Activated T-helper 9 cell treated with anti-CD3 and anti-CD28 coated beads, Interleukin-2, amount 50 U/mL, for 16 hours (primary cell): ENCODE measurements at regions not wholly inside any gene's neighbourhood (a gene's known extent, or its start where the extent isn't known, plus 50 kb on each side); places are given as distances from the start of the nearest gene placed in this dataset.

Source experiments
- DNase-seq: peaks from one replicate; pipeline ENCODE4 v3.0.0-alpha.2; 2020; ENCODE audit warnings: low read depth

DNA sequence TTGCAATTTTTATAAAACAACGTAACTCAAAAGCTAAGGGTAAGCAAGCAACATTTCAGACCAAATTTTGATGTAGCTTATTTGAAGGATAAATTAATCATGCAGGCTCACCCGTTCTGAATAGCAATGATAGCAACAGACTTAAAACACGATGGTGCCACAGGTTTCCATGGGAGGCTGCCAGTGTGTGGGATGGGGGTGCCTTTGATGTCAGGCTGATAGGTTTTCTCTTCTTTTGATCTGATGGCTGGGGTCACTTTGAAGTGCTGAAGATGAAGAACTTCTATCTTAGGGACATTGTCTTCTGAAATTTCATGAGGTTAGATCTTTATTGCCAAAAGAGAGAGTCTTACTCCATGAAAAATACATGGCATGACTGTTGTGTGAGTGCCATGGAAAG lies 206.8 kb downstream of the LPIN1 start:
- DNase-seq, result no peak

DNA sequence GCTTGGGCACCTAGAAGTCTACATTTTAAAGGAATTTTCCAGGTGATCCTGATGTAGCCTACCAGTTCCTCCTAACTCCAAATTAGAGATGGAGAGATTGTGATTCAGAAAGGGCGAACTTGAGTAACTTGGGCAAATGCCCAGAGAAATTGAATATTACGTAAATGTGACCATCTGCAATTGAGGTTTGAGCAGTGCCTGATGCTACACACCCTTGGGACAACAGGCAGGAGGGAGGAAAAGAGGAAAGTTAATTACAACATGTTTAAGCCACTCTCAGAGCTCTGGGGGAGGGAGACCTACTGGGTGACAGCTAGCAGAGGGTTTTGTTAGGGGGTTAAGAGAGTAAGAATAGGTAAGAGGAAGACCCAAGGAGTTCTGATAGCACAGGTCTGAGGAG lies 208.9 kb downstream of the LPIN1 start:
- no peak for DNase-seq

DNA sequence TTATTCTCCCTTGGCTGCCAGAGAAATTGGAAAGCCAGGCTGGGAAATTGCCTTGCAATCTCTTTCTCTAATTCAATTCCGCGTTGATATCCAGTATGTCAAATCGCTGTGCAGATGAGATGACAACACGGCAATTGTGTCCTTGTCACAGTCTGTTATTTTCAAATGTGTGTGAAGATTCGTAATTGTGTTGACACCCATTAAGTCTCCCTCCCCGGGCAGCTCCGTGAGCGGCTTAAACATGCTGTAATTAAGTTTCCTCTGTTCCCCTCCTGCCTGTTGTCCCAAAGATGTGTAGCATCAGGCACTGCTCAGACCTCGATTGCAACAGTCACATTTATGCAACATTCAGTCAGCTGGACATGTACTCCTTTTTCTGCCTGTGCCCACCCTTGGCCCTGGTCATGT lies 209.5 kb downstream of the LPIN1 start:
- no peak for DNase-seq

DNA sequence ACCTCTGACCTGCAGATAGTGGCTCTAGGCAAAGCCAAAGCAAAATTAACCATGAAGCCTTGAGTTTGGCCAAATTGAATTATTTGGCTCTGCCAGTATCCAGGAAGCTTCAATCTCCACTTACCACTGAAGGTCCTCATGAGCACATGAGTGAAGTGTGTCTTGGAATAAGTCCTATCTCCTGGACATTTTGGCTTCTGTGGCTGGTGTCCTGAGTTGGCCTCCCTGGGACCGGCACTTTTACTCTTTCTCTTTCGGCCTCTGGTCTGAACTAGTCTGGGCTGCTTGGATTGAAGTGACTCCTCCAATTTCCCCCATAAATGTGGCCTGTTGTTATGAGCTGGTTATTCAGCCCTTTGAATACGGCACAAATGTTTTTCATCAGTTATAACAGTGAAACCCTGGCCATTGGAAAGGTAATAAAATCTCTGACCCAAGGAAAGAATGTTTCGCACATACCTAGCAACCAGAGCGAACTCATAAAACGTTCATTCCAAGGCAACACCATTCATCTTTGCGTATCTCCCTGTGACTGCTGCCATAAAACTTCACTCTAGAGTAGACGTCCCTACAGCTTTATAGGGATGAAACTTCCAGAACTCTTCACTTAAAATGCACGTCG lies 216.4 kb downstream of the LPIN1 start:
- DNase-seq, result no peak

DNA sequence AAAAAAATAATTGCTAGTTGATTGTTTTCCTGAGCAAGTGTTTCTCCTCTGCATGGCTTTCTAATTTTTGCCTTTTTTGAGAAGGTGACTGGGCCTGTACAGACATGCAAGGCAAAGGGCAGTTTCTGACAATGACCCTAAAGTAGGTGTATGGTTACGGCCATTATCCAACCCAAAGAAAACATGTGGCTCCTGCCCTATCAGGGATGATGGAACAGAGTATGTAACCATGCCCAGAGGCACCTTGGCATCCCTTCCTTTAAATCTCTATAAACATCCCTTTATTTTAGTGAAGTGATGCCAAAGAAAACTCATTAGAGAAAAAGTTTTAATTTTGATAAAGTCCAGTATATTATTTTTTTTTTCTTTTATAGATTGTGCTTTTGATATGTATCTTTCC lies 217.5 kb downstream of the LPIN1 start:
- no peak for DNase-seq

DNA sequence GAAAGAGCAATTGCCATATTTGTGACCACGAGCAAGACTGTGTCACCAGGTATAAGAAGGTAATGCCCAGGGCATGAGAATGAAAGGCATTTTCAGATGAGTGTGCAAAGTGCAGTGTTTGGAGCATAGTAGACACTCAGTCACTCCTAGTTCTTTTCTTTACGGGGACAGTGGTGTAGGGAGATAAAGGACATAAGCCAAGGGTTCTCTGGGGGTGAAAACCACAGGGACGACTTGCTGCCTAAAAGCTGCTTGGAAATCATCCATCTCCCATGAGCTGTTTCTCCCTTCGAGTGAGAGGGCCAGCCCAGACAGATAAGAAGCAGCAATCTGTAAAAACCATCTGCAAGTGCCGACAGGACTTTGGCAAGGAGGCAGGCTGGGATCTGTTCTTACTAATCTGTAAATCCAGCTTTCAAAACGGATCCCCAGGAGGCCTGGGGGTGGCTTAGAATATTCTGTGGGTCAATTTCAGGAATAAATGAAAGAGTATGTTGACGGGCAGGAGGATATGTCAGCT lies 221.6 kb downstream of the LPIN1 start:
- DNase-seq, result no peak

DNA sequence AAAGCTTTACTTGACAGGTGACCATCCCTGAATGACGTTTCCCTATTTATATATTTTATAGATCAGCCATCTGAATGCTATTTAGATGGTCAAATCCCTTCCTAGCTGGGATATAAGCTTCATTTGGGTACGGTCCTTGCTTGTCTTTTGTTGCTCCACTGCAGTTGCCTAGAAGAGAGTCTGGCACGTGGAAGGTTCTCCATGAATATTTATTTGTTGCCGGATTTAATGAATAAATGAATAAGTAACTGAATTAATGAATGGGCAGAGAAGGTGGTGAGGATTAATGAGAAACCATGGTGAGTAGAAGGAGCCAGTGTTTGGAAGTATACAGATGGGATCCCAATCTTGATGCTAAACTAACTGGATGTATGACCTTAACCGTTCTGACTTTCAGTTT lies 222.1 kb downstream of the LPIN1 start:
- no peak for DNase-seq

DNA sequence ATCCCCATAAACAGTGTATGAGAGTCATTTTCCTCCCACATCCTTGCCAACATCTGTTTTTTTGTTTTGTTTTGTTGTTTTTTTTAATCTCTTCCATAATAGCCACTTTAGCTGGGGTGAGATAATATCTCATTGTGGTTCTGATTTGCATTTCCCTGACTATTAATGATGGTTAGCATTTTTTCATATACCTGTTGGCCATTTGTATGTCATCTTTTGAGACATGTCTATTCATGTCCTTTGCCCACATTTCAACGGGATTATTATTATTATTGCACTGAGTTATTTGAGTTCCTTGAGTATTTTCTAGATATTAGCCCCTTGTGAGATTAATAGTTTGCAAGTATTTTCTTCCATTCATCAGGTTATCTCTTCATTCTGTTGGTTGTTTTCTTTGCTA lies 223.3 kb downstream of the LPIN1 start:
- DNase-seq, result no peak

DNA sequence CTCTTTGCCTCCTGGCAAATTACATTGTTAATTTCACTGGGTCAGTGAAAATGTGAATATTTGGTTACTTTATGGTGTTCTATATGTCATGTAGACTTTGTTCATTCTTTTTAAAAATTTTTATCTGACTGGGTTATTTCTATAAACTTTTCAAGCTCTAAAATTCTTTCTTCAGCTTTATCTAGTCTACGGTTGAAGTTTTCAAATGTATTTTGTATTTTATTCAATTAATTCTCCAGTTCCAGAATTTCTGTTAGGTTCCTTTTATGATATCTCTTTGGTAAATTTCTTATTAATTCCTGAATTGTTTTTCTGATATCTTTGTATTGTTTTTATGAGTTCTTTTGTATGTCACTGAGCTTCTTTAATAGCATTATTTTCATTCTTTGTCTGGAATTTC lies 228.1 kb downstream of the LPIN1 start:
- no peak for DNase-seq

DNA sequence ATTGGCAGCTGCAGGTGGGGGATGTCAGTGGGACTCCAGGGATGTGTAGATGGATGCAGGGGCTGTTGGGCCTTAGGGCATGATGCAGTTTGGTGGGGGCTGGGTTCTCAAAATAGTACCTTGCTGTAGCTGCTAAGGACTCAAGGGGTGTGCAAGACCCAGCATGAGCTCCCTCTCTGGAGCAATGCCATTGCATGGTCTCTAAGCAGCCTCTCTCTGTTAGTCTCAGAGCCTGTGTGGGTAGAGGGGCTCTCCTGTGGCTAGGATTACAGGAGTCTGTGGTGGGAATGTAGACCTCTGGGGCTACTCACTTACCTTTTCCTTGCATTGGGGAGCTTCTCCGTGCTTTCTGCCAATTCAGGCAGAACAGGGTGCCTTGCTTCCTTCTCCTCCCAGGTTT lies 228.9 kb downstream of the LPIN1 start:
- DNase-seq, result no peak

DNA sequence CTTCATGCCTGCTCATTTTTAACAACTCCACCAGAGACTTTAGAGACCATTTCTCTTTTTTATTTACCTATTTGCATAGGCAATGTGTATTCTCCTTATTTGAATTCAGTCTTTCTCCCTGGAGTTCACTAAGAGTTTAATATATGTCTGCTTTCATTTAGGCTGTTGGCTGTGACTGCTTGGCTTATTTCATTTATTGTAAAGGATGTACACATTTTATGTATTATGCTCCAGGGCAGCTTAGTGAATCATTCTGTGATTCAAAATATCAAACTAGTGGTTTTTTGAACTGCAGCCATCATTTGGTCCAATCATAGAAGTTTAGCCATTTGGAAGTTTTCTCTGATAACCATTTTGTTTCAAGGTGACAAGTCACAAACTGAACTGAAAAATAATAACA lies 229.6 kb downstream of the LPIN1 start:
- DNase-seq, result no peak

DNA sequence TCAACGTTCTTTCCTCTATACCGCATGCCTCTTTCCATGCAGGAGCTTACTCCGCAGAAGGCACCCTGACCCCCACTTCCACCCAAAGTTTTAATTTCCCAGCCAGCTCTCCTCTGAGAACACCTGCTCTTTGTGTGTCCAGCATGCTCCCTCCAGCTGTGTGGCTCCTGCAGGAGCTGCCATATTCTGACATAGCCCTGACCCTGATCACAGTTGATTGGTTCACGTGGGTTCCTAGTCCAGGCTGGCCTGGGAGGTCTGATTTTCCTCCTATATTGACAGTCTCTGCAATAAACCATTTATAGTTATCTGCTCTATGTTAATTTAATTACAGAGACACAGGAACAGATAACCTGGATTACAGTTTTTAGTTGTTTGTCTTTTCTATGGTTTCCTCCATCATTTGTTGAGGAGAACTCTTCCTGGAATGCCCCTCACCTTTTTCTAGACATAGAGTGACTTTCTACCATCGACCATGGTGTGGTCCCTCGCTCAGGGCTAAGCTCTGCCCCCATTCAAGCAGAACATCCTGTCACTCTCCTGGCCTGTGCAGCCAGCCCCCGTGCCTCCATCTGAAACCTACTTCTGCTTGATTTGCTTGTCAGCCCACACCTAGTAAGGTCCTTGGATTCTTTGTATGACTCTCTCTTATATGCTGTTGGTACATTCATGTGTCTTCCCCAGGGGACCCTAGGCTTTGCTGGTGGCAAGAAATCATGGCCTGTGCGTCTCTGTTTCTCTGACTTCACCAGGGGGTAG lies 231.5 kb downstream of the LPIN1 start:
- no peak for DNase-seq

DNA sequence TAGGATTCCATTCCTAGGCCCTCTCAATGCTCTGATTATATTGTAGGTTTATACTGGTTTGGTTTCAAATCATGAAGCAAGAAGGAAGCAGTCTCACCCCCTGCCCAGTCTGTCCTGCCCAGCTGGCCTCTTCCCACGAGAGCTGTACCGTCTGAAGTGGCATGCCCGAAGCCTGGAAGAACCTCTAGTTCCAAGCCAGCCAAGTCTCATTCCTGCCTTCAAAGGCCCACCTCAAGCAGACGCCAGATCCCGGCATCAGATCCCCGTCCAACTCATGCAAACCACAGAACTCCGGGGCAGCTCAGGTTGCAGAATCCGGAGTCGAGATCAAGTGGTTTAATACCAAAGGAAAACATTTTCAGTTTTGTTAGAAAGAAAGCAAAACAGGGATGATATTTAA lies 234.4 kb downstream of the LPIN1 start:
- DNase-seq, result no peak

DNA sequence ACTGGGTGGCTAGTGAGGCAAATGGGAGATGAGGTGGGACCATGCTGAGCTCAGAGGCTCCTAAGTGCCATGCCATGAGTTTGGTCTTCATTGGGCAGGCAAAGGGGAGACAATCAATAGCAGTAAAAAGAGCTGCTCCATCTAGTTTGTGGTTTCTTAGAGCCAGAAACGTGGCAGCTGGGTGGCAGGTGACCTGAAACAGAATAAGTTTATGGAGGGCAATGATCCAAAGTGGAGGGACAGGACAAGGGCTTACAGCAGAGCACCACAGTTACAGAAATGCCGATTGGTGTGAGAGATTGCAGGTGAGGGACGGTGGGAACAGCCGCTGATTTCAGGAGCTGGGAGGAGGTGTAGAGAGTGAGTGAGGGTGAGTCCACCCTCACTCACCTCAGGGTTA lies 237.0 kb downstream of the LPIN1 start:
- no peak for DNase-seq

DNA sequence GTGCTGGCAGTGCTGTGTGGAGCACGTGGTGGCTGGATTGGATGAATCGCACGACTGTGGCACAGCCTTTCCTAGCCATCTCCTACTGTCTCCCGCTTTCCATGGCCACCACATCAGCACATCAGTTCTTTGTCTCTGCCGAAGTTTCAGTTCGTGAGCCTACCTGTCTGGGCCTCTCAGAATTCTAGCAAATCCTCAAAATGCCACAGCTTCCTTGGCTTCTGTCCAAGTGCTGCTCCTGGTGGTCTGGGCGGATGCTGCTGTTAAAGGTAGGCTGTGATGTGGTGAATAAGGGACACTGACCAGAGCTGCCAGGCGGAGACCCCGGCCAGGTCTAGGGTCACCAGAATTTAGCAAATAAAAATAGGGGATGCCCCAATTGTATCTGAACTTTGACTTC lies 237.4 kb downstream of the LPIN1 start:
- no peak for DNase-seq

DNA sequence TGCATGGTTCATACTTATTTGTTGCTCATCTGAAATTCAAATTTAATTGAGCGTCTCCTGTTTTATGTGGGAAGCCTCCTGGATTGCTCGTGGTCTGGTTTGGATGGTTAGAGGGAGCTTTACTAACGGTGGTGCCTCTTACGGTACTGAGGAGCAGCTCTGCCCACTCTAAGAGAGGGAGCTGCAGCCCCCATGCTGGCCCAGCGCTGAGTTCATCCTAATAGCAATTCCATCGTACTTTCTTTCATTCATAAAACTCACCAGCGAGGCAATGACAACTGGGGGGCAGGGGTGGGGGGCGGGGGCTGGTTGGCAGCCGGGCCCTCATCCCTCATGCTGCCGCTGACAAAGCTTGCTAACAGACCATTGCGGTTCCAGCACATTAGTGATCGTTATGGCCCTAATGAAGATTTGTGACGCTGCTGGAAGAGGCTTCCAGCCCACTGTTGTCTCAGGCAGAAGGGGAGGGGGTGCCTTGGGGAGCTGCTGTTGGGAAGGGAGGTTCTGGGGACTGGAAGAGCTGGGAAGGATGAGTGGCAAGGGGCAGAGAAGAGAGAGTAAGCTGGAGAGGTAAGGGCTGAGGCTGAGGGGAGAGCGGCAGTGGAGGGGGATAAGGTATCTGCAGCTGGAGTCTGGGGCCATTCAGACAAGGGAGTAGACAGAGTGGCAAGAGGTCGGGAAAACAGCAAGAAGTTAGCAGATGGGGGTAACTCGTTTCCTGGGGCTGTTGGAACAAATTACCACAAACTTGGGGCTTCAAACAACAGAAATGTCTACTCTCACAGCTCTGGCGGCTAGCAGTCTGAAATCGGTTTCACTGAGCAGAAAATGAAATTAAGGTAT lies 238.1 kb downstream of the LPIN1 start:
- DNase-seq, result no peak

DNA sequence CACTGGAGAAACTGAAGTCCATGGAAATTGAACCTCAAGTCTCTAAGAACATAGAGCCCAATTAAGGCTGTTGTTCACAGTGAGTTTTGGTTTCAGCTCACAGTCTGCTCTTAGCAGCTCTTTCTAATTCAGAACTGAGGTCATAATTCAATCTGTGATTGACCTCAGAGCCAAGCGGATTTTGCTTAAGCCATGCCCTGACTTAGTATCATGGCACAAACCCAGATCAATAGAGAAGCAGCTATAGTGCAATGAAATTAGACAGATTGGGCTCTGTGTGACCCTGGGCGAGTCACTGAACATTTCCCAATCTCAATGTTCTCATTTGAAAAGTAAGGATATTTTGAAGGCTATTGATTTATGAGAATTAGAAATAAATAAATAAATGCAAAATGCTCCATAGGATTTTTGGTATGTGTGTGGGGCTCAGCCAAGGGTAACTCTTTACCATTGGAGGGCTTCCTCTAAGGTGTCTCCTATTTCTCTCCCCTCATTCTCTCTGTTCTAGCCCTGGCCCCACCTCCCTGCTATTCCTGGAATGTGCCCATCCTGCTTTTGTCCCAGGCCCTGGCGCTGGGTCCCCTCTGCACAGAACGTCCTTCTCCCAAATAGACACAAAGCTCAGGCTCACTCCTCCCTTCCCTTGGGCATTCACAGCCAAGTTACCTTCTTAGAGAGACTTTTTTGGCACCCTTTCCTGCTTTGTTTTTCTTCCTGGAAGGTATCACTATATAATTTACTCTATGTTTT lies 239.6 kb downstream of the LPIN1 start:
- no peak for DNase-seq

DNA sequence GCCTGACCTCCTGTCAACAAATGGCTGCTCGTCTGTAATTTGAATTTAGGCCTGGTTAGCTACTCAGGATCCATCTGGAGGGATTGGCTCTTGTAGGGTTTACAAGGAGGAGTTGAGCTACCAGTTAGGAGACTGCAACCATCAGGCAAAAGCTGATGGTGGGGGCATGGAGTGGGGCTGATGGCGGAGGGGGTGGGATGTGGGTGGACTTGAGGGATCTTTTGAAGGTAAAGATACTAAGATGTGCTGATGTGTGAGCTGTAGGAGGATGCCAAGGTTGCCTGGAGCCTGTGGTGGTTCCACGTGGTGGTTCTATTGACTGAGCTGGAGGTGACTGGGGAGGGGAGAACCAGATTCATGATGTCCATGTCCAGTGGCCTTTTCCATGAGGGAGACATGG lies 240.7 kb downstream of the LPIN1 start:
- no peak for DNase-seq

DNA sequence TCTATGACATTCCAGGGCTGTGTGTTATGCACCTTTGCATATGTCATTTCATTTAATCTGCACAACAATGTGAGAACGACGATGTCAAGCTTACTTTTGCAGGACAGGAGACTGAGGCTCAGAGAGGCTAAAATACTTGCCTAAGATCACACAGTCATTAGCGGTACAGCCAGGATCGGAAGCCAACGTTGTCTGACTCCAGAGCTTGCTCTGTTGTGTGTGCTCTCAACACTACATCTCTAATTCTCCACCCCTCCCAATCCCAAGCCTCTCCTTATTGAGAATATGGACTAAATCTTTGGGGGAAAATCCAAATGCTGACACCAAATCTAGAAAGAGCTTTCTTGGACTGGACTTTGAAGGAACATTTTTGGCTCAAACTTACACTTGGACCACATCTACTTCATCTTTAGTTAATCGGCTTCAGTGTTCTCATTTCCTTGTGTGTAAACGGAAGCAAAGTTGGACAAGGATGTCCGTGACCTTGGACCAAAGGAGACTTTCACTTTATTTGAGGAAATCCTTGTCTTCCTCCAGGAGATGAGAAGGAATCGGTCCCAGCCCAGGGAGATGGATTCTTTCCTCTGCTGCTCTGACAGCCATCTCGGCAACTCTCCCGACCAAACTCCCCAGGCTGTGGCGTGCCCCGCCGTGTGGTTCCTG lies 242.4 kb downstream of the LPIN1 start:
- no peak for DNase-seq

DNA sequence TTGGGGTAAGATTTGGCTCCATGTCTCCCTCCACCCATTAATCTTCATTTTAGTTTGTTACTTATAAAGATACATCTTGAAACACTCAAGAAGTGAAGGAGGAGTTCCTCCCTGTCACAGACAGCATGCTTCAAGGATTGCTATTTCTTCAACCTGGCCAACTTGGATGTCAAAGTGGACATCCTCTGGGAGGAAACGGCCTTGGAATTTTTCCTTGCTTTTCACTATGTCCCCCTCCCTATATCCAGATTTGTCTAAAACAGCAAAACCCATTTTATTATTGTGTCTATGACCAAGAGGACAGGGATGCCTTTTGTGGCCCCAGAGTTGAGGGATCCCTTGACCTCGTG lies 242.9 kb downstream of the LPIN1 start:
- DNase-seq, result no peak

DNA sequence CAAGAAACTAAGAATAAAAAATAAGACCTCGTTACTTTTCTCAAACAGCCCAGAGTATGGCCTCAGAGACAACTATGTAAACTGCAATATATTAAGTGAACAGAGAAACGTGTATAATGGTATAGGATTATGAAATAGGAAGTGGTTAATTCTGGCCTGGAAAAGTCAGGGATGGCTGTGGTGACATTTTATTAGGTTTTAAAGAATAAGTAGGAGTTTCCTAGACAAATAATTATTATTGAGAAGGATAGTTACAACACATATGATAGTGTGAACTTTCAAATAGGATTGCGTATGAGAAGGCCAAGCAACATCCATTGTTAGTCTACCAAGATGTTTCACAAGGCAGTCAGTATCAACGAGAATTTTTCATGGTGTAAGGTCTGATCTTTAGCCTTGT lies 244.1 kb downstream of the LPIN1 start:
- no peak for DNase-seq

DNA sequence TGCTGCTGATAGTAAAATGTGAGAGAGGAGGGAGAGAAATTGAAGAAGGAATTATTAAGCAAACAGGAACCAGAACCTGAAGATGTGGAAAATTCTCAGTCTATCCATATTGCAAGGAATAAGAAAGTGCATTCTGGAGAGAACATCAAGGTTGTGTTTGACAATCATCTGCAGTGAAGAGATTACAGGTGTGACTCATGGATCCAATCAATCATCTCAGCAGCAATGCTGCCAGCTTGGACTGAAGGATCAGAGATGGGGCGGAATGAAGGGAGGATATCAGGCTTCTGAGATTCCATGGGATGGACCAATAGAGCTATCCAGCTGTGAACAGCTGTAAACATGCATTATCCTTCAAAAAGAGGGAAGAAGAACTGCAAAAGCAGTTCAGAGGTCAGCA lies 247.3 kb downstream of the LPIN1 start:
- DNase-seq, result no peak
